ENCODE measurements at regions not wholly inside any gene's neighbourhood (a gene's known extent, or its start where the extent isn't known, plus 50 kb on each side); places are given as distances from the start of the nearest gene placed in this dataset.

GRCh38 chr6:88367248-88367647 lies 201.1 kb upstream of the CNR1 start:
- no peaks in the 10 kb centered on the region for H3K27me3 ChIP-seq (ENCODE audit: low read length)
- no peak overlapping the region for H3K27ac ChIP-seq (ENCODE audit: low read depth, low read length)
- H2AFZ ChIP-seq (ENCODE audit: low read depth, low read length, severe bottlenecking) = no peak overlapping the region
- no peaks in the 10 kb centered on the region for H3K9me2 ChIP-seq (replicated peaks; ENCODE audit: insufficient read depth, low read length)
- no peak overlapping the region for H3K4me2 ChIP-seq (ENCODE audit: low read depth, low read length, poor library complexity, severe bottlenecking)
- no peaks in the 10 kb centered on the region for H3K36me3 ChIP-seq (ENCODE audit: low read length)
- H3K79me2 ChIP-seq (ENCODE audit: insufficient read depth, low read length) = no peaks in the 10 kb centered on the region
- TF ChIP-seq CTCF (IDR thresholded peaks at IDR 0.05; ENCODE audit: insufficient read depth, low read length, poor library complexity, severe bottlenecking) (no peak), EZH2phosphoT487 (conservative IDR thresholded peaks at IDR 0.05; ENCODE audit: low read length) (no peak)
- no peak overlapping the region for H3K9ac ChIP-seq (ENCODE audit: low read length)
- no peaks in the 10 kb centered on the region for H3F3A ChIP-seq (ENCODE audit: insufficient read depth)
- H3K9me3 ChIP-seq (ENCODE audit: insufficient read depth, low read length) = no peaks in the 10 kb centered on the region
- no peak overlapping the region for H3K4me3 ChIP-seq (ENCODE audit: insufficient read depth, low read length, poor library complexity, severe bottlenecking)
- no peaks in the 10 kb centered on the region for H4K20me1 ChIP-seq (ENCODE audit: low read depth, low read length)

GRCh38 chr6:88366672-88367071 lies 200.5 kb upstream of the CNR1 start:
- no peak overlapping the region for H3K27ac ChIP-seq (ENCODE audit: low read depth, low read length)

GRCh38 chr6:88365656-88366055 lies 199.5 kb upstream of the CNR1 start:
- H3K9me3 ChIP-seq (ENCODE audit: insufficient read depth, low read length) = no peaks in the 10 kb centered on the region
- H3K79me2 ChIP-seq (ENCODE audit: insufficient read depth, low read length) = no peaks in the 10 kb centered on the region
- no peak overlapping the region for H3K9ac ChIP-seq (ENCODE audit: low read length)
- H2AFZ ChIP-seq (ENCODE audit: low read depth, low read length, severe bottlenecking) = no peak overlapping the region
- H3K4me3 ChIP-seq (ENCODE audit: insufficient read depth, low read length, poor library complexity, severe bottlenecking) = no peak overlapping the region
- H3K36me3 ChIP-seq (ENCODE audit: low read length) = no peaks in the 10 kb centered on the region
- H3F3A ChIP-seq (ENCODE audit: insufficient read depth) = no peaks in the 10 kb centered on the region
- no peaks in the 10 kb centered on the region for H4K20me1 ChIP-seq (ENCODE audit: low read depth, low read length)
- TF ChIP-seq EZH2phosphoT487 (conservative IDR thresholded peaks at IDR 0.05; ENCODE audit: low read length) = no peak
- no peak for TF ChIP-seq CTCF (IDR thresholded peaks at IDR 0.05; ENCODE audit: insufficient read depth, low read length, poor library complexity, severe bottlenecking)
- no peak overlapping the region for H3K4me2 ChIP-seq (ENCODE audit: low read depth, low read length, poor library complexity, severe bottlenecking)
- no peaks in the 10 kb centered on the region for H3K9me2 ChIP-seq (replicated peaks; ENCODE audit: insufficient read depth, low read length)
- no peaks in the 10 kb centered on the region for H3K27me3 ChIP-seq (ENCODE audit: low read length)
- no peak overlapping the region for H3K27ac ChIP-seq (ENCODE audit: low read depth, low read length)

More at GRCh38 chr6:88366672-88367071, 200.5 kb upstream of the CNR1 start:
- no peaks in the 10 kb centered on the region for H3K36me3 ChIP-seq (ENCODE audit: low read length)
- no peak overlapping the region for H2AFZ ChIP-seq (ENCODE audit: low read depth, low read length, severe bottlenecking)
- no peaks in the 10 kb centered on the region for H3K9me3 ChIP-seq (ENCODE audit: insufficient read depth, low read length)
- H3K4me2 ChIP-seq (ENCODE audit: low read depth, low read length, poor library complexity, severe bottlenecking) = no peak overlapping the region
- H4K20me1 ChIP-seq (ENCODE audit: low read depth, low read length) = no peaks in the 10 kb centered on the region
- no peaks in the 10 kb centered on the region for H3K27me3 ChIP-seq (ENCODE audit: low read length)
- no peaks in the 10 kb centered on the region for H3F3A ChIP-seq (ENCODE audit: insufficient read depth)
- no peaks in the 10 kb centered on the region for H3K79me2 ChIP-seq (ENCODE audit: insufficient read depth, low read length)
- H3K9ac ChIP-seq (ENCODE audit: low read length) = no peak overlapping the region
- H3K9me2 ChIP-seq (replicated peaks; ENCODE audit: insufficient read depth, low read length) = no peaks in the 10 kb centered on the region
- no peak for TF ChIP-seq EZH2phosphoT487 (conservative IDR thresholded peaks at IDR 0.05; ENCODE audit: low read length)
- TF ChIP-seq CTCF (IDR thresholded peaks at IDR 0.05; ENCODE audit: insufficient read depth, low read length, poor library complexity, severe bottlenecking) = no peak
- no peak overlapping the region for H3K4me3 ChIP-seq (ENCODE audit: insufficient read depth, low read length, poor library complexity, severe bottlenecking)
